Epidermal melanocyte (primary cell): ENCODE measurements at regions not wholly inside any gene's neighbourhood (a gene's known extent, or its start where the extent isn't known, plus 50 kb on each side); places are given as distances from the start of the nearest gene placed in this dataset.

Experiments used
- DNase-seq: peaks from one replicate; pipeline ENCODE4 v3.0.0; 2011; ENCODE audit warnings: low spot score; ENCODE audit not compliant: insufficient read length

GRCh38 chr9:129365196-129365595 lies 187.1 kb upstream of the IER5L start:
- no peak for DNase-seq

DNA sequence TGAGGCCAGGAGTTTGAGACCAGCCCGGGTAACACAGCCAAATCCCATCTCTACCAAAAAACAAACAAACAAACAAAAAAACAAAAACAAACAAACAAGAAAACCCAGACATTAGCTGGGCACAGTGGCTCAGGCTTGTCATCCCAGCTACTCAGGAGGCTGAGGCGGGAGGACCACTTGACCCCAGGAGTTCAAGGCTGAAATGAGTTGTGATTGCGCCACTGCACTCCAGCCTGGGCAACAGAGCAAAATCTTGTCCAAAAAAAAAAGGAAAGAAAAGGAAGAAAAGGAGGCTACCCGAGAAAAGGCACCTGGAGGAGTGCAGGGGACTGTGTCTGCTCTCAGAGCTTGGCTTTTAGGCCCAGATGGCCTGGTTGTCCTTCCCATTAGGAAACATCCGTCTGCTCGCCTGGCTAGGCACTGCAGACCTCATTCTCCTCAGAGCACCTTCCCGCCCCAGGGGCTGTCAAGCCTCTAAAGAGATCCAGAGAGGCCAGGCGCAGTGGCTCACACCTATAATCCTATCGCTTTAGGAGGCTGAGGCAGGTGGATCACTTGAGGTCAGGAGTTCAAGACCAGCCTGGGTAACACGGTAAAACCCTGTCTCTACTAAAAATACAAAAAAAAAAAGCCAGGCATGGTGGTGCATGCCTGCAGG lies 185.3 kb upstream of the IER5L start:
- no peak for DNase-seq

GRCh38 chr9:129362287-129363000 lies 184.4 kb upstream of the IER5L start:
- DNase-seq = no peak

DNA sequence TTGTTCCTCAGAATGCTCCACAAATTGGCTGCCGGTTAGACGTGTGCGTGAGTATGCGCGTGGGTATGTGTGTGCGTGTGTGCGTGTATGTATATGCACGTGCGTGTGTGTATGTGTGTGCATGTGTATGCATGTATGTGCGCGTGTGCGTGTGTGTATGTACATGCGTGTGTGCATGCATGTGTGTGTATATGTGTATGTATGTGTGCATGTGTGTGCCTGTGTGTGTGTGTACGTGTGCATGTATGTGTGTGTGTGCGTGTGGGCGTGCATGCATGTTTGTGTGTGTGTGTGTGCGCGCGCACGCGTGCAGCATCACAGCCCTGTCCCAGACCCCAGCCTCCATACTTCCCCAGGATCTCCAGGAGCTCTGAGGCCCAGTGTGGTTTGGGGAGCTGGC lies 183.1 kb upstream of the IER5L start:
- DNase-seq = no peak

DNA sequence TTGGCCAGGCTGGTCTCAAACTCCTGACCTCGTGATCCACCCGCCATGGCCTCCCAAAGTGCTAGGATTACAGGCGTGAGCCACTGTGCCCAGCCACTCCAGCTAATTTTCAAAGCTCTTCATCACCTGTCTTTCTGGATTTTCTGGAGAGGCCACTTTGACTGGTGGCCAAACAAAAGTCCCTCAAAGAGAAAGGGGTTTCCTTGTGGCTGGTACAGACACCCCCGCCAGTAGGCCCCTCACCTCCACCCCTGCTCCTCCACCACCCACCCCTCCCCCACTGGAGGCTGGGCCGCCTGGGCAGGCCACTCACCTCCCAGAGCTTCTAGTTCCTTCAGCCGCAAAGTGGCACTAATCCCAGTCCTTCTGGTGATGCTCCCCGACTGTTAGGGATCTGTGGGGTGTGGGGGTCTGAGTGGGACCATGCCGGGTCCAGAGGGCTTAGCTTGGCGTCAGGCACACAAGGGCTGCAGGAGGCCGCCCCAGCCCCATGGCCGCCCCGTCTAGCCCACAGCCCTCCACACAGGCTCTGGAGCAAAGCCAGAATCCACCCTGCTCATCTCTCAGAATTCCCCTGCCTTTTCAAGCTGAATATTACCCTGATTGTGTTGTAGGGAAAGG lies 182.0 kb upstream of the IER5L start:
- no peak for DNase-seq

GRCh38 chr9:129359162-129359811 lies 181.2 kb upstream of the IER5L start:
- DNase-seq = no peak

DNA sequence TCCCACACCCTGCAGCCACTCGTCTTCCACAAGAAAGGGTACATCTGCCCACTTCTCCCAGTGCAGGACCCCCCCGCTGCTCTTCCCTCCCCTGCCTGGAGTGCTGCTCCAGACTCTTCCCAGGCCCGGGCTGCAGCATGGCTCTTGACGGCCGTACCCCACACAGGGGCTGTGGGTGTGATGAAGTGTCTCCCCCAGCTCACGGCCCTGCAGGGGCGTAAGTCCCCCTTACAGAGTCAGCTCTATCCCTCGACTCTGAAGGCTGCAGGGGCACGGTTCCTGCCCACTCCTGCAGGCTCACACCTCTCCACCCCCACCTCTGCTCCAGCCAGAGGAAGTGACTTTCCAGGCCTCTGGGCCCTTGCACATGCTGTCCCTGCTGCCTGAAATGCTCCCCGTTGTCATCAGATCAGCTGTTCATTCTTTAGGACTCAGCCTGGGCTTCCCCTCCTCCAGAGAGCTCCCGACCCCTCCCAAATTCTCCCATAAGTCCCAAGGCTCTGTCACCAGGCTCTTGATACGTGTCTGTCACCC lies 180.6 kb upstream of the IER5L start:
- no peak for DNase-seq

- no peak for DNase-seq
These were observed 179.7 kb upstream of the IER5L start for GRCh38 chr9:129357773-129358245.

DNA sequence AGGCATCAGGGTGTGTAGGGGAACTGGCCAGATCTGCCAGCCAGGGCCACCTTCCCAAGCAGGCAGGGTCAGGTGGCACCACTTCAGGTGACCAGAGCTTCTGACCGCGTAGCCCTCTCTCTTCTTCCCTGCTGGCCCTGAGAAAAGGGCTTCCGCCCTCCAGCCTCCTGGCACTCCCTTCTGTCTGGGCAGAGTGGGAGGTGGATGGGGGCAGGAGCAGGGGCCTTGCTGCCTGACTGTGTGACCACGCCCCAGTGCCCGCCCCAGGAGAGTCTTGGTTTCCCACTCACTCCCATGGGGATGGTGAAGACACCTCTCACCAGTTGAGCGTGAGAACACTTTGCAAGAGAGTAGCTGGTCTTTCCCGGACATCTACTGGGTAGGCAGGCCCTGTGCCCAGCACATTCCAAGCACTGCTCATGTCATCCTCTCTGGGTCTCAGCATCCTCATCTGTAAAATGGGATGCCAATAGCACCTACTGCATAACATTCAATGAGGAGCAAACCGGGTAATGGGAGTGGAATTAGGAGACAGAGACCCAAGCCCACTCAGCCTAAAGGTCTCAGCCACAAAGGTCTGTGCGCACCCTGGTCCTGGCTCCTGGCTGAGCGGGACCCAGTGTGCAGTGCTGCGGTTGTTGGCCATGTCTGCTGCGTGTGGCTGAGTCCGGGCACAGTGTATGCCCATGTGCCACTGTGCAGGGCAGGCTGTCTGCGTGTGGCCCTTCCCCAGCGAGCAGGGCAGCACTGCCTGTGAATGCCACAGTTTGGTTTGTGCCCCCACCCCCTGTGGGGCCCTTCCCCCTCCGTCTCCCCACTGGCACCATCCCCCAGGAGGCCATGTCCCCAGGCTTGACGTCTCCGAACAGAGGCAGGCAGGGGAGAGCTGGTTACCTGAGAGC lies 179.1 kb upstream of the IER5L start:
- DNase-seq = no peak

DNA sequence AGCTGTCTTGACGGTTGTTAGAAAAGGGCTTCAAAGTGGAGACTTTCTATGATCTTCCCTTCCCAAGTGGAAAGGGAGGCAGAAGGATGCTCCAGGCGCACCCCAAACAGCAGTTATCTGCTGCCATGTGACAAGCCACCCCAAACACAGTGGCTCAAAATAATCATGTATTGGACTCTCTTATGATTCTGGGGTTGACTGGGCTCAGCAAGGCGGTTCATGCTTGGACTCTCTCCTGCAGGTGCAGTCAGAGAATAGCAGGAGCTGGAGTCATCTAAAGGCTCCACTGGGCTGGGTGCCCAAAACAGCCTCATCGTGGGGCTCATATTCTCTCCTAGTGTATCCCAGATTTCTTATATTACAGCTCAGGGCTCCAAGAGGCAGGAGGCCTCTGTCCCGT lies 177.6 kb upstream of the IER5L start:
- no peak for DNase-seq

- DNase-seq = no peak
These were observed 176.4 kb upstream of the IER5L start for GRCh38 chr9:129354498-129354897.

- DNase-seq = no peak
These were observed 175.8 kb upstream of the IER5L start for GRCh38 chr9:129353697-129354336.

- no peak for DNase-seq
These were observed 174.2 kb upstream of the IER5L start for GRCh38 chr9:129352146-129352865.

DNA sequence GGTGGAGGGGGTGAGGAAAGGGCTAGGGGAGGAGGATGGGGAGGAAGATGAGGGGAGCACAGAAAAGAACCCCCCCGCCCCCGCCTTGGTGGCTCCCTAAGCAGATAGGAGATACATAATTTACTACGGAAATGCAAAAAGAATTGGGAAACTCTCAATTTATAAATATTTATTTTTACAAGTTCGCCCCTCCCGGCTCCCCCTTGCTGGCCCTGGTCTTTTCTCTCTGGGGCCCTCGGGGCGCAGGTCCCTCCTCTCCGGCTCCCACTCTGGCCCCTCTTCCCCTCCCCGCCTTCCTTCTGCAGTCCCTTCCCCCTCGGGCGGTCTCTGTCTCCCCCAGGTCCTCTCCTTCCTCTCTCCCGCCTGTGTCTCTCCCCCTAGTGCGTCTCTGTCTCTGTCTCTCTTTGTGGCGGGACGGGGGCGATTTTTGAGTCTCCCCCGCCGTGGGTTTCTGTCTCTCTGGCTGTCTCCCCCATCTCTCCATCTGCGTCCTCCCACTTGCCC lies 173.6 kb upstream of the IER5L start:
- no peak for DNase-seq

DNA sequence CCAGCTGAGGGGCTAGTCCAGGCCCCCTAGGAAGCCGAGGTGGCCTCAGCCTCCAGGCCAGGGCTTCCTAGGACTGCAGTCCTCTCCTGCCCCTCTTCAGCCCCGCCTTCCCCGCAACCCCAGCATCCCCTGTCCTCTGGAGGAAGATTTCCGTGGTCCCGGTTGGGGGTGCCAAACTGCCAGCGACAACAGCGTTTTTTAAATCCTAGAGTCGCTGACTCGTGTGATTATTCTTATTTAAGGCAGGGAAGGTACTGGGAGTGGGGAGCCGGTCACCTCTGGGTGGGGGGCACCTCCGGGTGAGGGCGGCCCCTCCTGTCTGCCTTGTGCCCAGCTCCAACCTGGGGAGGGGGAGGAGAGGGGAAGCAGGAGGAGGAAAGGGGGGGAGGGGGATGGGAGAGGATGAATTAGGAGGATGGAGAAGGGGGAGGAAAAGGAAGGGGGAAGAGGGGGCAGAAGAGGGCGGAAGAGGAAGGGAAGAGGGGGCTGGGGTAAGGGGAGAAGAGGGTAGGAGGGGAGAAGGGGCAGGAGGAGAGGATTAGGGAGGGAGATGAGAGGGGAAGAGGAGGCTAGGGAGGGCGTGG lies 173.1 kb upstream of the IER5L start:
- no peak for DNase-seq

DNA sequence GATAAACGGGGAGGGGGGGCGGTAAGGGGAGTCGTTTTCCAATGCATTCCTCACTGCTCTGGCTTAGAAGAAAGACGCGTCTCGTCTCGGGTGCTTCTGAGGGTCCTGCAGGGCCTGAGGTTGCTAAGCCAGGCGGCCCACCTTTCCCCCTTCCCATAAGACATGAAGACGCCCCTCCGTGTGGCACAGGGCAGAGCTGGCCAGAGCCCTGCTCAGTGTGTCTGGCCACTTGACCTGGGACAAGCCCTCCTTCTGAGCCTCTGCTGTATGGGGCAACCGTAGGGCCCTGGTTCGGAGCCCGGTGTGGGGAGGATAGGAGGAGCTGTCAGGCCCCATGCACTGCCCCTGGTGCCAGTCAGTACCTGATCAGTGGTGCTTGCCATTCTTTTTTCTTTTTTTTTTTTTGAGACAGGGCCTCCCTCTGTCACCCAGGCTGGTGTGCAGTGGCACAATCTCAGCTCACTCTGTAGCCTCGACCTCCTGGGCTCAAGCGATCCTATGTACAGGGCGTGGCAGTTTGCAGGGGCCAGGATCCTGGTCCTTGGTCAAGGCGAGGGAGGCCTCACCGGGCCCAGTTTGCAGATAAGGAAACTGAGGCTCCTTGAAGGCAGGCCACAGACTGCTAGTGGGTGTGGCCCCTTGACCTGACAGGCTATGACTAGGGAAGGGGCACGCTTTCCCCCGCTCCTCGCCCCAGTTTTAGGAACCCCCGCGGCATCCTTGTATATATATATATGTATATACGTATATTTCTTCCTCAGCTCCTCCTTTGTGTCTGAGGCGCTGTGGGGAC lies 172.3 kb upstream of the IER5L start:
- no peak for DNase-seq

DNA sequence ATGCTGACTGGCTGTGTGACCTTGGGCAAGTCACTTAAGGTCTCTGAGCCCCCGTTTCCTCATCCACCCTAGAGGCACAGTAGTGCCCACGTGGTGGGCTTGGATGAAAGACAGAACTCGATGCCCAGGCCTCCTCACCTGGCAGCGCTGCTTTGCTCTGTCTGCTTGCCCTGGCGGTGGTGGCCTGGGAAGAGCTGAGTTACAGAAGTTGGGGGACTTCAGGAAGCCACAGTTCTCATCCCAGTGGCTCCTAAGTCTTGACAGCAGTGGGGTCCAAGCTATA lies 171.5 kb upstream of the IER5L start:
- no peak for DNase-seq

DNA sequence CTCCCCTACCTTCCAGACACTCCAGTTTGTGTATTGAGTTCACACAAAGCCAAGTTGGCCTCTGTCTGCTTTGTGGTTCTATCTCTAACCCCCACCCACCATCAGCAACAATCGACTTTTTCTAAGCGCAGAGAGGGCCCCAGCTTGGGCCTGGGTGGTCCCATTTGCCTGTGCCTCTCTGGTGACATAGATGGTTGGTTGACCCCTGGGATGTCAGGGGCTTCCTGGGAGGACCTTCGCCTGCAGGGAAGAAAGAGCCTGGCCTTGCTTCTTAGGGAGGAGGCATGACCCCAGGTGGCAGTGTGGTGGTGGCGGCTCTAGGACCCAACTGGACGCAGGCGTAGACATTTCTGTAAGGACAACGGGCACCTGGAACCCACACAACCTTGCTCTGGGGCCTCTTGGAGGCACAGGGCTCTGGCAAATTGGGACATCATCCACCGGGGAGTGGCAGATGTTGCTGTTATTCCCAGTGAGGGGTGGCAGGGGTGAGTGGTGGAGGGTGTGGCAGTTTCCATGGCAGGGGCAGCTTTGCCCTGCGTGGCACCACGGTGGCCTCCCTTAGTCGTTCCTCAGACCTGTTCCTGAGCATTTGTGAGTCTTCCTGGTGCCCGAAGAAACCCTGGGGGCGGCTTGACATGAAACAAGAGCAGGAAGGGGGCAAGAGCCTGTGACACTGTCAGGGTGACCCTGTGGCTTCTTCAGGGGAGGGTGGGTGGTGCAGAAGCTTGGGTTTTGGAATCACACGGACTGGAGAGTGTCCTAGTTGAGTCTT lies 171.0 kb upstream of the IER5L start:
- no peak for DNase-seq
